Type B pancreatic cell (in vitro differentiated cells): ENCODE measurements at regions not wholly inside any gene's neighbourhood (a gene's known extent, or its start where the extent isn't known, plus 50 kb on each side); places are given as distances from the start of the nearest gene placed in this dataset.

ENCODE experiments used
- DNase-seq: peaks from one replicate; pipeline ENCODE4 v3.0.0; 2021; ENCODE audit warnings: mixed read lengths; ENCODE audit not compliant: unreplicated experiment; ENCODE audit errors: extremely low spot score
- H3K27ac Mint-ChIP-seq: 2 replicates; pipeline ENCODE4 v1.8.0; 2021; ENCODE audit warnings: mild to moderate bottlenecking, mixed read lengths
- H3K27me3 Mint-ChIP-seq: 2 replicates; pipeline ENCODE4 v1.8.0; 2021; ENCODE audit warnings: mixed read lengths
- H3K36me3 Mint-ChIP-seq: 2 replicates; pipeline ENCODE4 v1.8.0; 2021; ENCODE audit warnings: mixed read lengths
- H3K4me1 Mint-ChIP-seq: one replicate; pipeline ENCODE4 v1.8.0; 2021; ENCODE audit warnings: mixed read lengths; ENCODE audit not compliant: unreplicated experiment
- H3K4me3 Mint-ChIP-seq: 2 replicates; pipeline ENCODE4 v1.8.0; 2021; ENCODE audit warnings: mild to moderate bottlenecking, mixed read lengths
- H3K9me3 Mint-ChIP-seq: 2 replicates; pipeline ENCODE4 v1.8.0; 2021; ENCODE audit warnings: mixed read lengths
- CTCF ChIP-seq: fragments of 200-600 bp; sonication (generic); conservative IDR thresholded peaks from 2 replicates; pipeline ENCODE4 v1.5.0; 2021; ENCODE audit warnings: antibody characterized with exemption, mild to moderate bottlenecking

GRCh38 chr11:80598905-80599304 lies 1158.1 kb upstream of the TENM4 start:
- Mint-ChIP-seq H3K36me3 (no peaks in the 10 kb centered on the region), H3K27me3 (no peaks in the 10 kb centered on the region), H3K27ac (no peak overlapping the region), H3K4me1 (no peaks in the 10 kb centered on the region), H3K4me3 (no peak overlapping the region), H3K9me3 (no peaks in the 10 kb centered on the region)
- TF ChIP-seq CTCF = no peak
- no peak for DNase-seq

- no peak for TF ChIP-seq CTCF
- no peaks in the 10 kb centered on the region for H3K27me3 Mint-ChIP-seq
- H3K9me3 Mint-ChIP-seq = no peaks in the 10 kb centered on the region
- H3K27ac Mint-ChIP-seq = no peak overlapping the region
- no peaks in the 10 kb centered on the region for H3K36me3 Mint-ChIP-seq
- DNase-seq = no peak
- H3K4me3 Mint-ChIP-seq = no peak overlapping the region
- H3K4me1 Mint-ChIP-seq = no peaks in the 10 kb centered on the region
Measured at GRCh38 chr11:80596291-80596810, 1155.5 kb upstream of the TENM4 start.

- DNase-seq = no peak
Measured at GRCh38 chr11:80595011-80595410, 1154.2 kb upstream of the TENM4 start.

GRCh38 chr11:80593648-80594374 lies 1153.0 kb upstream of the TENM4 start:
- peaks cover 6% of the 10 kb centered on the region for H3K9me3 Mint-ChIP-seq
- H3K27me3 Mint-ChIP-seq = no peaks in the 10 kb centered on the region
- H3K4me3 Mint-ChIP-seq = no peak overlapping the region
- no peaks in the 10 kb centered on the region for H3K4me1 Mint-ChIP-seq
- no peak for TF ChIP-seq CTCF
- peak overlapping the region; percentile 3 for H3K27ac Mint-ChIP-seq
- no peak for DNase-seq
- H3K36me3 Mint-ChIP-seq = no peaks in the 10 kb centered on the region

More at GRCh38 chr11:80595011-80595410, 1154.2 kb upstream of the TENM4 start:
- H3K36me3 Mint-ChIP-seq = no peaks in the 10 kb centered on the region
- no peak overlapping the region for H3K4me3 Mint-ChIP-seq
- no peaks in the 10 kb centered on the region for H3K27me3 Mint-ChIP-seq
- H3K4me1 Mint-ChIP-seq = no peaks in the 10 kb centered on the region
- H3K27ac Mint-ChIP-seq = no peak overlapping the region
- H3K9me3 Mint-ChIP-seq = peaks cover 6% of the 10 kb centered on the region
- no peak for TF ChIP-seq CTCF

- Mint-ChIP-seq H3K9me3 (peaks cover 6% of the 10 kb centered on the region), H3K4me3 (no peak overlapping the region), H3K27ac (no peak overlapping the region), H3K36me3 (no peaks in the 10 kb centered on the region), H3K4me1 (no peaks in the 10 kb centered on the region), H3K27me3 (no peaks in the 10 kb centered on the region)
- DNase-seq = no peak
- TF ChIP-seq CTCF = no peak
Measured at GRCh38 chr11:80592546-80592945, 1151.7 kb upstream of the TENM4 start.
